Activated B cell treated with CpG ODN at 0.5 μM for 24 hours (primary cell): ENCODE measurements at regions not wholly inside any gene's neighbourhood (a gene's known extent, or its start where the extent isn't known, plus 50 kb on each side); places are given as distances from the start of the nearest gene placed in this dataset.

Experiments used
- ATAC-seq: fragments of 200-7000 bp; cut with Tn5 transposase; one replicate; pipeline ENCODE4 v1.10.0; 2021; ENCODE audit warnings: low read depth, mild to moderate bottlenecking, moderate library complexity
- CTCF ChIA-PET: fragments of 350-600 bp; sonication (Branson Sonifier 250); formaldehyde crosslinking; loops from one replicate; lab custom pipeline; 2021; ENCODE audit warnings: antibody characterized with exemption; lab: Charles Lee
- POLR2A ChIA-PET: fragments of 350-600 bp; sonication (Branson Sonifier 250); formaldehyde crosslinking; loops from one replicate; lab custom pipeline; 2021; ENCODE audit warnings: antibody characterized with exemption; lab: Charles Lee
- DNase-seq: peaks from one replicate; pipeline ENCODE4 v3.0.0; 2022
- H3K27ac Mint-ChIP-seq: one replicate; pipeline ENCODE4 v1.8.0; 2020; ENCODE audit warnings: mixed read lengths
- H3K27me3 Mint-ChIP-seq: one replicate; pipeline ENCODE4 v1.8.0; 2021; ENCODE audit warnings: mixed read lengths
- H3K36me3 Mint-ChIP-seq: one replicate; pipeline ENCODE4 v1.8.0; 2021; ENCODE audit warnings: low read depth, mixed read lengths
- H3K4me1 Mint-ChIP-seq: one replicate; pipeline ENCODE4 v1.8.0; 2021; ENCODE audit warnings: mixed read lengths
- H3K4me3 Mint-ChIP-seq: one replicate; pipeline ENCODE4 v1.8.0; 2020; ENCODE audit warnings: mild to moderate bottlenecking, mixed read lengths
- H3K9me3 Mint-ChIP-seq: one replicate; pipeline ENCODE4 v1.8.0; 2020; ENCODE audit warnings: mixed read lengths
- intact Hi-C: fragments of 100-400 bp; cut with micrococcal nuclease; formaldehyde crosslinking; loops from one replicate; pipeline ENCODE4 v1.15.1; 2024
- TF ChIP-seq, protein P1 (sequence below): fragments of 200-600 bp; IDR thresholded peaks from one replicate; pipeline ENCODE4 v1.8.0; 2022; ENCODE audit warnings: antibody characterized with exemption, mild to moderate bottlenecking

DNA sequence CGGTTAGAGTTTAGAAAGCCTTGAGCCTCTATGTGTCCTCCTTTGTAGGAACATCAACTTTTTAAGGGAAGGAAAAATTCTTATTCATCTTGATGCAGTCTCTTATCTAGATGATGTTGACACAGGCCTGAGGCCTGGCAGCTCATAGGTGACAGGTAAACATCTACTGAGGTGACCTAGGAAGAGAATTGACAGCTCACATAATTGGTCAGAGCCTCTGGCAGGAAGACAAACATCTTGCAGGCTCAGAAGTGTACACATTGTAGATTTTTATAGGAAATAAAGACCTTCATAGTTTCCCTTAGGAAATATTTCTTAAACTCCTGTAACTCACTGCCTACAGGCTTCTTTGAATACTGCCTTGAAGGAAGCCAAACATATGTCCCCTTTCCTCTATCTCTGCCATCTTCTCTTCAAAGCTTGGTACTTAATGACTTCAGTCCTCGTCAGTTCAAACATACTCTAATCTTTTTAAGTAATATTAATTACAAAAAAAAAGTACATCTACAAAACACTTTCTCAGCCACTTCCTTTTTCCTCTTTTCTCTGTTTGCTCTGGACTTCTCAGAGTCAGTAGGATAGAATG lies 341.3 kb downstream of the TBL1XR1 start:
- DNase-seq (no peak), ATAC-seq (no peak)
- ChIA-PET POLR2A (no interaction called here), CTCF (no interaction called here)
- Mint-ChIP-seq H3K4me1 (no peaks in the 10 kb centered on the region), H3K27ac (no peak overlapping the region), H3K36me3 (no peaks in the 10 kb centered on the region), H3K9me3 (no peaks in the 10 kb centered on the region), H3K27me3 (peaks cover 8% of the 10 kb centered on the region), H3K4me3 (no peak overlapping the region)
- intact Hi-C loops, result no loop called here
- TF ChIP-seq, protein P1, sequence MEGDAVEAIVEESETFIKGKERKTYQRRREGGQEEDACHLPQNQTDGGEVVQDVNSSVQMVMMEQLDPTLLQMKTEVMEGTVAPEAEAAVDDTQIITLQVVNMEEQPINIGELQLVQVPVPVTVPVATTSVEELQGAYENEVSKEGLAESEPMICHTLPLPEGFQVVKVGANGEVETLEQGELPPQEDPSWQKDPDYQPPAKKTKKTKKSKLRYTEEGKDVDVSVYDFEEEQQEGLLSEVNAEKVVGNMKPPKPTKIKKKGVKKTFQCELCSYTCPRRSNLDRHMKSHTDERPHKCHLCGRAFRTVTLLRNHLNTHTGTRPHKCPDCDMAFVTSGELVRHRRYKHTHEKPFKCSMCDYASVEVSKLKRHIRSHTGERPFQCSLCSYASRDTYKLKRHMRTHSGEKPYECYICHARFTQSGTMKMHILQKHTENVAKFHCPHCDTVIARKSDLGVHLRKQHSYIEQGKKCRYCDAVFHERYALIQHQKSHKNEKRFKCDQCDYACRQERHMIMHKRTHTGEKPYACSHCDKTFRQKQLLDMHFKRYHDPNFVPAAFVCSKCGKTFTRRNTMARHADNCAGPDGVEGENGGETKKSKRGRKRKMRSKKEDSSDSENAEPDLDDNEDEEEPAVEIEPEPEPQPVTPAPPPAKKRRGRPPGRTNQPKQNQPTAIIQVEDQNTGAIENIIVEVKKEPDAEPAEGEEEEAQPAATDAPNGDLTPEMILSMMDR, result no peak

- Mint-ChIP-seq H3K27me3 (peaks cover 8% of the 10 kb centered on the region), H3K4me1 (no peaks in the 10 kb centered on the region), H3K36me3 (no peaks in the 10 kb centered on the region), H3K9me3 (no peaks in the 10 kb centered on the region), H3K27ac (no peak overlapping the region), H3K4me3 (no peak overlapping the region)
- DNase-seq, result no peak
- ChIA-PET CTCF (no interaction called here), POLR2A (no interaction called here)
- TF ChIP-seq, protein P1, result no peak
- intact Hi-C loops, result no loop called here
- ATAC-seq, result no peak
Observed at GRCh38 chr3:176855213-176855612, 342.1 kb downstream of the TBL1XR1 start.

DNA sequence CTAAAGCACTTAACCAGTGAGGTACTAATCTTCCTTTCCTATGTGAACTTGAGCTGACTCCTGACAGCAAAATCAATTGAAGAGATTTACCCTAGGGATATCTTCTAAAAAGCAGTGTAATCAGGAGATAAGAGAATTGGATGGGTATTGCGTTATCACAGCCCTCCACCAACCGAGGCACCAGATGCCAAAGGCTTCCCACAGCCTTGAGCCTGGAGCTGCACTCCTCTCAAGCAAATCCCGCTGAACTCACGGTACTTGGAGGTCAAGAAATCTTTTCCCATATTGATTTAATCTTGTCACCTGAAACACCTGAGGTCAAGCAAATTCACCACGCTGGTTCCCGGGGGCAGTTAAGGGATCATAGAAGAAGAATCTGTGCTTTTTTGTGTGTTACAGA lies 346.8 kb downstream of the TBL1XR1 start:
- Mint-ChIP-seq H3K27me3 (peaks cover 6% of the 10 kb centered on the region), H3K27ac (no peak overlapping the region), H3K4me1 (no peaks in the 10 kb centered on the region), H3K36me3 (no peaks in the 10 kb centered on the region), H3K9me3 (no peaks in the 10 kb centered on the region), H3K4me3 (no peak overlapping the region)
- TF ChIP-seq, protein P1, result no peak
- intact Hi-C loops, result no loop called here
- no peak for DNase-seq
- CTCF ChIA-PET, result no interaction called here
- POLR2A ChIA-PET, result no interaction called here
- ATAC-seq, result no peak

DNA sequence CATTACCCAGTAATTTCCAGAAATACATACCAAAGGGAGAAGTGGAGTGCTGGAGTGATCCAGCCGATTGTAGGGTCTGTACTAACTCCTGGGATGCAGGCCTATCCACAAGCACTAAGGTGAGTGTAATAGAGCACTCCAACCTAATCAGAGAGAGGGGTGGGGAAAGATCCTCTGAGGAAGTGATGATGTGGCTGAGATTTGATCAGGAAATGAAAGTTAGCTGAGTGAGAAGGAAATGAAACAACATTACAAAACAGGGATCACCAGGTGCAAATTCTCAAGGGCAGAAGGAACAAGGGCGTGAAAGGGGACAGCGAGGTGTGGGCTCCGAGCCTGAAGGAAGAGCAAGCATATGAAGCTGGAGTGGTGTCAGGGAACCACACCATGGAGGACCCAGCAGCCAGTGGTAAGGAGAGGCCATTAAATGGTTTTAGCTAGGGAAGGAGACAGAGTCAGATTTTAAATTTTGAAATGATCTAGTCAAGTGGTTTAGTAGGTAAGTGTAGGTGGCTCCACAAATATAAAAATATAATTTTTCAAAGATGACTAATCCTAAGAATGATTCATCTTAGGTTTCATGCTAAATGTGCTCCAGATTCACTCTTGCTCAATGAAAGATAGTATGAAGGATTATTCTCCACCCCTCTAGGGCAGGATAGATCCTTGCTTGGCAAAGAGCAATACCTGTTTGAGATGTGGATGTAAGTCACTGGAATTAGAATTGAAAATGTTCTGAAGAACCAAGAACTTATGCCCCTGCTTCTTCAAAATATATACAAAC lies 348.7 kb downstream of the TBL1XR1 start:
- intact Hi-C loops, result no loop called here
- TF ChIP-seq, protein P1, result no peak
- Mint-ChIP-seq H3K27ac (no peak overlapping the region), H3K9me3 (no peaks in the 10 kb centered on the region), H3K36me3 (no peaks in the 10 kb centered on the region), H3K27me3 (no peaks in the 10 kb centered on the region), H3K4me1 (no peaks in the 10 kb centered on the region), H3K4me3 (no peak overlapping the region)
- ATAC-seq (no peak), DNase-seq (no peak)
- ChIA-PET POLR2A (no interaction called here), CTCF (no interaction called here)

DNA sequence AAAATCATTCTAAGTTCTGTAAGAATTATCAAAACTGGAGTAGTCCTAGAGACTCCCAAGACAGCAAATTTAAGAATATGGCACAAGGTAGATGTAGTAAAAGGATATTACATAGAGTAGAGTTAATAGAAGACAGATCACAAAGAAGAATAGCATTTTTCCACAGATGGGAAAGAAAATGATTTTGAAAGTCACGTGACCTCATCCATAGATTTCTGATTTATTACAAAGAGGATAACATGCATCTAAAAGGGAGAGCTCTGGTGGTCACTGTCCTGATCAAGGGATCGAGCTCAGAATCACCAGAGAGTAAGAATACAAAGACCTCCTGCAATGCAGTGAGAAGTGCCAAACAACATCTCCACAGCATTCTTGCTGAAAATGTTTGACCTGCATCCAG lies 354.4 kb downstream of the TBL1XR1 start:
- DNase-seq, result no peak
- Mint-ChIP-seq H3K27ac (no peak overlapping the region), H3K27me3 (no peaks in the 10 kb centered on the region), H3K9me3 (peaks cover 4% of the 10 kb centered on the region), H3K36me3 (no peaks in the 10 kb centered on the region), H3K4me1 (no peaks in the 10 kb centered on the region), H3K4me3 (no peak overlapping the region)
- no peak for ATAC-seq
- CTCF ChIA-PET, result no interaction called here
- TF ChIP-seq, protein P1, result no peak
- POLR2A ChIA-PET, result no interaction called here
- intact Hi-C loops, result no loop called here
